Iris pigment epithelial cell (primary cell): ENCODE measurements at regions not wholly inside any gene's neighbourhood (a gene's known extent, or its start where the extent isn't known, plus 50 kb on each side); places are given as distances from the start of the nearest gene placed in this dataset.

Experiments used
- DNase-seq: peaks from one replicate; pipeline ENCODE4 v3.0.0-alpha.2; 2011; ENCODE audit warnings: low read depth

GRCh38 chr3:103629391-103629790, 1194.6 kb downstream of the ZPLD1 start:
- no peak for DNase-seq

- no peak for DNase-seq
Observed at GRCh38 chr3:103644450-103644849, 1209.6 kb downstream of the ZPLD1 start.

GRCh38 chr3:103653996-103654395, 1219.2 kb downstream of the ZPLD1 start:
- no peak for DNase-seq

- DNase-seq, result no peak
Observed at GRCh38 chr3:103657756-103658155, 1222.9 kb downstream of the ZPLD1 start.

GRCh38 chr3:103660810-103661209, 1226.0 kb downstream of the ZPLD1 start:
- DNase-seq, result no peak

- no peak for DNase-seq
Observed at GRCh38 chr3:103662591-103662990, 1227.8 kb downstream of the ZPLD1 start.

GRCh38 chr3:103672346-103672745, 1237.5 kb downstream of the ZPLD1 start:
- DNase-seq, result no peak

- DNase-seq, result no peak
Observed at GRCh38 chr3:103684904-103685303, 1250.1 kb downstream of the ZPLD1 start.

GRCh38 chr3:103685939-103686338, 1251.1 kb downstream of the ZPLD1 start:
- DNase-seq, result no peak

GRCh38 chr3:103690536-103690935, 1255.7 kb downstream of the ZPLD1 start:
- no peak for DNase-seq

- DNase-seq, result no peak
Observed at GRCh38 chr3:103693831-103694230, 1259.0 kb downstream of the ZPLD1 start.

- DNase-seq, result no peak
Observed at GRCh38 chr3:103698646-103699045, 1263.8 kb downstream of the ZPLD1 start.

GRCh38 chr3:103699228-103699627, 1264.4 kb downstream of the ZPLD1 start:
- no peak for DNase-seq

GRCh38 chr3:103705641-103706040, 1270.8 kb downstream of the ZPLD1 start:
- no peak for DNase-seq

- no peak for DNase-seq
Observed at GRCh38 chr3:103706671-103707070, 1271.9 kb downstream of the ZPLD1 start.

- no peak for DNase-seq
Observed at GRCh38 chr3:103711670-103712069, 1276.9 kb downstream of the ZPLD1 start.

GRCh38 chr3:103712320-103713008, 1277.6 kb downstream of the ZPLD1 start:
- DNase-seq, result peak; percentile 29

- DNase-seq, result no peak
Observed at GRCh38 chr3:103729547-103729946, 1294.7 kb downstream of the ZPLD1 start.

- no peak for DNase-seq
Observed at GRCh38 chr3:103730744-103731143, 1295.9 kb downstream of the ZPLD1 start.

- no peak for DNase-seq
Observed at GRCh38 chr3:103752986-103753385, 1318.2 kb downstream of the ZPLD1 start.

- DNase-seq, result no peak
Observed at GRCh38 chr3:103767635-103768034, 1332.8 kb downstream of the ZPLD1 start.

- no peak for DNase-seq
Observed at GRCh38 chr3:103785017-103785416, 1350.2 kb downstream of the ZPLD1 start.

GRCh38 chr3:103785537-103785936, 1350.7 kb downstream of the ZPLD1 start:
- DNase-seq, result no peak

GRCh38 chr3:103786296-103786695, 1351.5 kb downstream of the ZPLD1 start:
- DNase-seq, result no peak
